ENCODE measurements at regions not wholly inside any gene's neighbourhood (a gene's known extent, or its start where the extent isn't known, plus 50 kb on each side); places are given as distances from the start of the nearest gene placed in this dataset.

DNA sequence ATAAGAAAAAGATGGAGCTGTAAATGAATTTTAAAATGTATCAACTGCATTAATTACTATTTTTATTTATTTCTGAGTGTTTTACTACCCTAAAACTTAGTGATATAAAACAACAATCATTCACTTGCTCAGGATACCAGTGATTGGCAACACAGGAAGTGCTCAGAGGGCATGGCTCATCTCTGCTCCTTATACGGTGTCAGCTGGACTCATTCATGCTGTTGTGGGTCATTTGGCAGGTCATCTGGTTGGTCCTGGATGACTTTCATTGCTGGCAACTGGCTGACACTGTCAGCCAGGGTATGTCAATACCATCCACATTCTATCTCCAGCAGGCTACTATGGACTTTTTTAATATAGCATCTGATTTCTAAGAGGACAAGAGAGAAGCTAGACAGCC is 689.6 kb upstream of the NECTIN3 start:
- TF ChIP-seq, protein P1, sequence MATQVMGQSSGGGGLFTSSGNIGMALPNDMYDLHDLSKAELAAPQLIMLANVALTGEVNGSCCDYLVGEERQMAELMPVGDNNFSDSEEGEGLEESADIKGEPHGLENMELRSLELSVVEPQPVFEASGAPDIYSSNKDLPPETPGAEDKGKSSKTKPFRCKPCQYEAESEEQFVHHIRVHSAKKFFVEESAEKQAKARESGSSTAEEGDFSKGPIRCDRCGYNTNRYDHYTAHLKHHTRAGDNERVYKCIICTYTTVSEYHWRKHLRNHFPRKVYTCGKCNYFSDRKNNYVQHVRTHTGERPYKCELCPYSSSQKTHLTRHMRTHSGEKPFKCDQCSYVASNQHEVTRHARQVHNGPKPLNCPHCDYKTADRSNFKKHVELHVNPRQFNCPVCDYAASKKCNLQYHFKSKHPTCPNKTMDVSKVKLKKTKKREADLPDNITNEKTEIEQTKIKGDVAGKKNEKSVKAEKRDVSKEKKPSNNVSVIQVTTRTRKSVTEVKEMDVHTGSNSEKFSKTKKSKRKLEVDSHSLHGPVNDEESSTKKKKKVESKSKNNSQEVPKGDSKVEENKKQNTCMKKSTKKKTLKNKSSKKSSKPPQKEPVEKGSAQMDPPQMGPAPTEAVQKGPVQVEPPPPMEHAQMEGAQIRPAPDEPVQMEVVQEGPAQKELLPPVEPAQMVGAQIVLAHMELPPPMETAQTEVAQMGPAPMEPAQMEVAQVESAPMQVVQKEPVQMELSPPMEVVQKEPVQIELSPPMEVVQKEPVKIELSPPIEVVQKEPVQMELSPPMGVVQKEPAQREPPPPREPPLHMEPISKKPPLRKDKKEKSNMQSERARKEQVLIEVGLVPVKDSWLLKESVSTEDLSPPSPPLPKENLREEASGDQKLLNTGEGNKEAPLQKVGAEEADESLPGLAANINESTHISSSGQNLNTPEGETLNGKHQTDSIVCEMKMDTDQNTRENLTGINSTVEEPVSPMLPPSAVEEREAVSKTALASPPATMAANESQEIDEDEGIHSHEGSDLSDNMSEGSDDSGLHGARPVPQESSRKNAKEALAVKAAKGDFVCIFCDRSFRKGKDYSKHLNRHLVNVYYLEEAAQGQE (IDR thresholded peaks at IDR 0.05): no peak
- TF ChIP-seq, protein P2, sequence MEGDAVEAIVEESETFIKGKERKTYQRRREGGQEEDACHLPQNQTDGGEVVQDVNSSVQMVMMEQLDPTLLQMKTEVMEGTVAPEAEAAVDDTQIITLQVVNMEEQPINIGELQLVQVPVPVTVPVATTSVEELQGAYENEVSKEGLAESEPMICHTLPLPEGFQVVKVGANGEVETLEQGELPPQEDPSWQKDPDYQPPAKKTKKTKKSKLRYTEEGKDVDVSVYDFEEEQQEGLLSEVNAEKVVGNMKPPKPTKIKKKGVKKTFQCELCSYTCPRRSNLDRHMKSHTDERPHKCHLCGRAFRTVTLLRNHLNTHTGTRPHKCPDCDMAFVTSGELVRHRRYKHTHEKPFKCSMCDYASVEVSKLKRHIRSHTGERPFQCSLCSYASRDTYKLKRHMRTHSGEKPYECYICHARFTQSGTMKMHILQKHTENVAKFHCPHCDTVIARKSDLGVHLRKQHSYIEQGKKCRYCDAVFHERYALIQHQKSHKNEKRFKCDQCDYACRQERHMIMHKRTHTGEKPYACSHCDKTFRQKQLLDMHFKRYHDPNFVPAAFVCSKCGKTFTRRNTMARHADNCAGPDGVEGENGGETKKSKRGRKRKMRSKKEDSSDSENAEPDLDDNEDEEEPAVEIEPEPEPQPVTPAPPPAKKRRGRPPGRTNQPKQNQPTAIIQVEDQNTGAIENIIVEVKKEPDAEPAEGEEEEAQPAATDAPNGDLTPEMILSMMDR (IDR thresholded peaks at IDR 0.05; ENCODE audit: low read depth, low read length, missing input control): no peak
- TF ChIP-seq RAD21 (IDR thresholded peaks at IDR 0.05): no peak
- no peak for TF ChIP-seq ZBTB33 (IDR thresholded peaks at IDR 0.05)
- TF ChIP-seq TAF1 (conservative IDR thresholded peaks at IDR 0.05): no peak
